AG04450 (cell line): ENCODE measurements at regions not wholly inside any gene's neighbourhood (a gene's known extent, or its start where the extent isn't known, plus 50 kb on each side); places are given as distances from the start of the nearest gene placed in this dataset.

Source experiments
- CTCF ChIA-PET: fragments of 300-600, 350-600 bp; formaldehyde crosslinking; extraction: SDS; loops from one replicate; lab custom pipeline; 2022; ENCODE audit warnings: antibody characterized with exemption, inconsistent platforms; lab: Charles Lee
- POLR2A ChIA-PET: fragments of 350-600 bp; formaldehyde crosslinking; extraction: SDS; loops from one replicate; lab custom pipeline; 2021; ENCODE audit warnings: antibody characterized with exemption, inconsistent platforms; lab: Yijun Ruan, JAX
- DNase-seq: peaks from one replicate; pipeline ENCODE4 v3.0.0-alpha.2; 2011; ENCODE audit warnings: low read depth, low spot score
- H3K27ac ChIP-seq: one replicate; pipeline ENCODE4 v1.5.1; 2012; ENCODE audit warnings: low read depth, low read length, control low read depth
- H3K27me3 ChIP-seq: one replicate; pipeline ENCODE4 v1.6.0; 2012; ENCODE audit warnings: low read length; ENCODE audit not compliant: control insufficient read depth, insufficient read depth
- H3K4me3 ChIP-seq: 2 replicates; pipeline ENCODE4 v1.5.1; 2011; ENCODE audit warnings: mild to moderate bottlenecking, low read depth, low read length, control low read depth
- H3K9me3 ChIP-seq: 2 replicates; pipeline ENCODE4 v1.5.1; 2012; ENCODE audit warnings: low read length; ENCODE audit not compliant: control insufficient read depth, insufficient read depth
- TF ChIP-seq, protein P1 (sequence below): IDR thresholded peaks from 2 replicates; pipeline ENCODE4 v1.5.1; 2011; ENCODE audit warnings: low read depth, low read length, control low read depth, inconsistent platforms

- POLR2A ChIA-PET = no interaction called here
- CTCF ChIA-PET = no interaction called here
- H3K4me3 ChIP-seq = no peak overlapping the region
- no peak overlapping the region for H3K27ac ChIP-seq
- H3K27me3 ChIP-seq = no peaks in the 10 kb centered on the region
- peaks cover 83% of the 10 kb centered on the region for H3K9me3 ChIP-seq
- no peak for DNase-seq
- TF ChIP-seq, protein P1, sequence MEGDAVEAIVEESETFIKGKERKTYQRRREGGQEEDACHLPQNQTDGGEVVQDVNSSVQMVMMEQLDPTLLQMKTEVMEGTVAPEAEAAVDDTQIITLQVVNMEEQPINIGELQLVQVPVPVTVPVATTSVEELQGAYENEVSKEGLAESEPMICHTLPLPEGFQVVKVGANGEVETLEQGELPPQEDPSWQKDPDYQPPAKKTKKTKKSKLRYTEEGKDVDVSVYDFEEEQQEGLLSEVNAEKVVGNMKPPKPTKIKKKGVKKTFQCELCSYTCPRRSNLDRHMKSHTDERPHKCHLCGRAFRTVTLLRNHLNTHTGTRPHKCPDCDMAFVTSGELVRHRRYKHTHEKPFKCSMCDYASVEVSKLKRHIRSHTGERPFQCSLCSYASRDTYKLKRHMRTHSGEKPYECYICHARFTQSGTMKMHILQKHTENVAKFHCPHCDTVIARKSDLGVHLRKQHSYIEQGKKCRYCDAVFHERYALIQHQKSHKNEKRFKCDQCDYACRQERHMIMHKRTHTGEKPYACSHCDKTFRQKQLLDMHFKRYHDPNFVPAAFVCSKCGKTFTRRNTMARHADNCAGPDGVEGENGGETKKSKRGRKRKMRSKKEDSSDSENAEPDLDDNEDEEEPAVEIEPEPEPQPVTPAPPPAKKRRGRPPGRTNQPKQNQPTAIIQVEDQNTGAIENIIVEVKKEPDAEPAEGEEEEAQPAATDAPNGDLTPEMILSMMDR = no peak
Observed at GRCh38 chr1:5478961-5479360, 513.3 kb downstream of the NPHP4 start.

DNA sequence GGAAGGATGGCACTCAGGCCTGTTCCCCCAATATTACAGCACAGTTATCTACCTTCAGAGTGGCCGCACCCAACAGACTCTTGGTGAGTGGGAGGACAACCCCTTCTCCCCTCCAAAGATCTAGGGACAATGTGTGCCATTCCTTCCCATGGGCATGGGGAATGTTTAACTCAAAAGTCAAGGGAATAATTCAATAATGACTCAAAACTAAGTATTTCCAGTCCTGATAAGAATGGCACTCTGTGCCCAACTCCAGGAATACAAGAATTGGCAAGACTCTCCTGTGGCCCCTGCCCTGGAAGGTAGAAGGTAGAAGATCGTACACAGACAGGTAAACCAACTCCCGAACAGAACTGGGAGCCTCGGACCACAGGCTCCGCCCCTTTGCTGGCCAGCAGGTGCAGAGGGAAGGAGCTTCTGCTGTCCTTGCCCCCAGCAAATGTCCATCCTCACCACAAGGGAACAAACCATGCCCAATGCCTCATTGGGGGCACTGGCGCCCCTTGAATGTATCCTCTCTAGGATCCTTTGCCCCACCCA, 514.0 kb downstream of the NPHP4 start:
- POLR2A ChIA-PET = no interaction called here
- CTCF ChIA-PET = no interaction called here
- H3K9me3 ChIP-seq = peaks cover 85% of the 10 kb centered on the region

GRCh38 chr1:5477716-5478115, 514.5 kb downstream of the NPHP4 start:
- Histone ChIP-seq H3K4me3 (no peak overlapping the region), H3K27ac (no peak overlapping the region), H3K9me3 (peaks cover 89% of the 10 kb centered on the region), H3K27me3 (no peaks in the 10 kb centered on the region)
- TF ChIP-seq, protein P1 = no peak
- no peak for DNase-seq
- CTCF ChIA-PET = no interaction called here
- POLR2A ChIA-PET = no interaction called here

More for the DNA sequence above, 514.0 kb downstream of the NPHP4 start:
- H3K27ac ChIP-seq = no peak overlapping the region
- no peaks in the 10 kb centered on the region for H3K27me3 ChIP-seq
- DNase-seq = no peak
- H3K4me3 ChIP-seq = no peak overlapping the region
- TF ChIP-seq, protein P1 = no peak

- no peaks in the 10 kb centered on the region for H3K27me3 ChIP-seq
- H3K9me3 ChIP-seq = peaks cover 85% of the 10 kb centered on the region
- DNase-seq = no peak
- ChIA-PET CTCF (no interaction called here), POLR2A (no interaction called here)
- TF ChIP-seq, protein P1 = no peak
- no peak overlapping the region for H3K27ac ChIP-seq
- no peak overlapping the region for H3K4me3 ChIP-seq
Observed at GRCh38 chr1:5475572-5475971, 516.7 kb downstream of the NPHP4 start.

DNA sequence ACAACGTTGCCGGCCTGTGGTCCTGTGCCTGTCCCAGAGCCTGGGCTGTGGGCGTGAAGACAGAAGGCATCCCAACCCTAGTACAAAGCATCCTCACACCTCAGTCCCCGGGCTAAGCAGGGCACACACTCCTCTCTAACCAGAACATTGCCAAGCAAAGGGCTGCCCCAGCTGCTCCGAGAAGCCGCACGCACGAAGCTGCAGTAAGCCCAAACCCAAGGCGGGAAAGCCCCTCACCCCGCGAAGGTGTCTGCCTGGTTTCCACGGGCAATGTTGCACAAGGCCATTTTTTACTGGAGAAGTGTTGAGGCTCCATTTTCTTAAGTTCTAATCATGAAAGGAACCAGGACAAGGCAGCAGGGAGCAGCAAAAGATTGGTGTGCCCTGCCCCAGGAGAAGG, 519.0 kb downstream of the NPHP4 start:
- Histone ChIP-seq H3K4me3 (no peak overlapping the region), H3K9me3 (peaks cover 82% of the 10 kb centered on the region), H3K27ac (no peak overlapping the region), H3K27me3 (no peaks in the 10 kb centered on the region)
- TF ChIP-seq, protein P1 = no peak
- ChIA-PET CTCF (no interaction called here), POLR2A (no interaction called here)
- DNase-seq = no peak
